ENCODE measurements at regions not wholly inside any gene's neighbourhood (a gene's known extent, or its start where the extent isn't known, plus 50 kb on each side); places are given as distances from the start of the nearest gene placed in this dataset.

GRCh38 chr1:234954613-234955012, 174.0 kb downstream of the TOMM20 start:
- TF ChIP-seq POLR2A (IDR thresholded peaks at IDR 0.05; ENCODE audit: low read depth, low read length) (no peak; the same call in 1 of the 2 replicates), POLR2AphosphoS5 (IDR thresholded peaks at IDR 0.05; ENCODE audit: low read depth, low read length) (no peak), TAF1 (IDR thresholded peaks at IDR 0.05; ENCODE audit: low read depth, low read length) (no peak), SPI1 (IDR thresholded peaks at IDR 0.05; ENCODE audit: low read depth, low read length) (no peak), POU2F2 (IDR thresholded peaks at IDR 0.05; ENCODE audit: low read depth, low read length) (no peak), PAX5 (IDR thresholded peaks at IDR 0.05; ENCODE audit: insufficient read depth, low read length, severe bottlenecking) (no peak)
